OCI-LY1 (cell line): ENCODE measurements at regions not wholly inside any gene's neighbourhood (a gene's known extent, or its start where the extent isn't known, plus 50 kb on each side); places are given as distances from the start of the nearest gene placed in this dataset.

Source experiments
- H2AFZ ChIP-seq: fragments of 200-600 bp; sonication (generic), shearing (Covaris generic); 2 replicates; pipeline ENCODE4 v1.6.0; 2014; ENCODE audit warnings: antibody characterized with exemption, mild to moderate bottlenecking, low read length
- H3F3A ChIP-seq: fragments of 200-600 bp; sonication (generic), shearing (Covaris generic); 2 replicates; pipeline ENCODE4 v1.6.0; 2014; ENCODE audit warnings: mild to moderate bottlenecking, antibody characterized with exemption, low read length, moderate library complexity; ENCODE audit not compliant: insufficient read depth
- H3K27ac ChIP-seq: fragments of 200-600 bp; sonication (generic); 2 replicates; pipeline ENCODE4 v1.5.1; 2014; ENCODE audit warnings: low read length, mixed run types, mild to moderate bottlenecking, low read depth; ENCODE audit not compliant: poor library complexity, severe bottlenecking
- H3K27me3 ChIP-seq: fragments of 200-600 bp; sonication (generic); 2 replicates; pipeline ENCODE4 v1.6.0; 2014; ENCODE audit warnings: antibody characterized with exemption, mild to moderate bottlenecking, low read length, moderate library complexity; ENCODE audit not compliant: insufficient read depth
- H3K36me3 ChIP-seq: fragments of 200-600 bp; sonication (generic); 2 replicates; pipeline ENCODE4 v1.6.1; 2014; ENCODE audit warnings: mild to moderate bottlenecking, antibody characterized with exemption, low read length, moderate library complexity, mixed read lengths; ENCODE audit not compliant: insufficient read depth
- H3K4me1 ChIP-seq: fragments of 200-600 bp; sonication (generic); 2 replicates; pipeline ENCODE4 v1.5.1; 2014; ENCODE audit warnings: mild to moderate bottlenecking, low read length, moderate library complexity; ENCODE audit not compliant: insufficient read depth, severe bottlenecking
- H3K4me2 ChIP-seq: fragments of 200-600 bp; sonication (generic), shearing (Covaris generic); 2 replicates; pipeline ENCODE4 v1.6.1; 2014; ENCODE audit warnings: low read length
- H3K4me3 ChIP-seq: fragments of 200-600 bp; sonication (generic); 2 replicates; pipeline ENCODE4 v1.5.1; 2014; ENCODE audit warnings: low read length, low read depth, mild to moderate bottlenecking, mixed read lengths; ENCODE audit not compliant: poor library complexity, severe bottlenecking
- H3K79me2 ChIP-seq: fragments of 200-600 bp; shearing (Covaris generic); 2 replicates; pipeline ENCODE4 v1.6.1; 2016; ENCODE audit warnings: mixed run types, low read length, mixed read lengths; ENCODE audit not compliant: insufficient read depth
- H3K9ac ChIP-seq: fragments of 200-600 bp; sonication (generic), shearing (Covaris generic); 2 replicates; pipeline ENCODE4 v1.6.1; 2014; ENCODE audit warnings: mild to moderate bottlenecking, low read length, mixed read lengths
- H3K9me2 ChIP-seq: fragments of 200-600 bp; sonication (generic), shearing (Covaris generic); 2 replicates; pipeline ENCODE4 v1.6.1; 2014; ENCODE audit warnings: low read depth, mild to moderate bottlenecking, low read length, mixed read lengths
- H3K9me3 ChIP-seq: fragments of 200-600 bp; shearing (Covaris generic); 2 replicates; pipeline ENCODE4 v1.6.1; 2014; ENCODE audit warnings: low read length, mixed read lengths
- H4K20me1 ChIP-seq: fragments of 200-600 bp; sonication (generic), shearing (Covaris generic); 2 replicates; pipeline ENCODE4 v1.6.0; 2016; ENCODE audit warnings: mild to moderate bottlenecking, low read length; ENCODE audit not compliant: insufficient read depth
- EZH2 ChIP-seq: fragments of 200-600 bp; sonication (generic), shearing (Covaris generic); IDR thresholded peaks from 2 replicates; pipeline ENCODE4 v1.8.0; 2017; ENCODE audit warnings: borderline replicate concordance, mixed run types, mild to moderate bottlenecking, antibody characterized with exemption, low read length, moderate library complexity, mixed read lengths
- TF ChIP-seq, protein P1 (sequence below): fragments of 200-600 bp; sonication (generic), shearing (Covaris generic); IDR thresholded peaks from 2 replicates; pipeline ENCODE4 v1.5.1; 2017; ENCODE audit warnings: mild to moderate bottlenecking, antibody characterized with exemption, low read length, moderate library complexity, mixed read lengths

DNA sequence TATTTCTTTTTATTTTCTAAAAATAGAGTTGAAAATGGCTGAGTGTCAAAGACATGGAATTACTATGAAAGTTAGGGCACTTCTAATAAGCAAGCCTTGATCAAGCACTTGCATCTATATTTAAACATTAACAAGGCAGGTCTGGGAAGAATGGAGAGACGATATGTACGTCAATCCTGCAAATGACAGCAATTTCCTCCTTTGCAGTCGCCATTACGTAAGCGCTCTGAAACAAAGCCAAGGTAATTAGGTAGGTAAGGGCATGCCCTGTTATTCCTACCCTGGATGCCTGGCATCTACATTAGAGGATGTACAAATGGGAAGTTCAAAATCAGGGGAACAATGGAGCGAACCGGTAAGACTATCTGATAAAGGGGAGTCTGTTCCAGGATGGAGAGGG lies 664.0 kb upstream of the ARGLU1 start:
- no peak overlapping the region for H3K9ac ChIP-seq
- no peak overlapping the region for H2AFZ ChIP-seq
- H3K27ac ChIP-seq: no peak overlapping the region
- no peaks in the 10 kb centered on the region for H3K4me1 ChIP-seq
- H3K4me3 ChIP-seq: no peak overlapping the region
- H3K27me3 ChIP-seq: no peaks in the 10 kb centered on the region
- H4K20me1 ChIP-seq: no peaks in the 10 kb centered on the region
- TF ChIP-seq EZH2: no peak
- TF ChIP-seq, protein P1, sequence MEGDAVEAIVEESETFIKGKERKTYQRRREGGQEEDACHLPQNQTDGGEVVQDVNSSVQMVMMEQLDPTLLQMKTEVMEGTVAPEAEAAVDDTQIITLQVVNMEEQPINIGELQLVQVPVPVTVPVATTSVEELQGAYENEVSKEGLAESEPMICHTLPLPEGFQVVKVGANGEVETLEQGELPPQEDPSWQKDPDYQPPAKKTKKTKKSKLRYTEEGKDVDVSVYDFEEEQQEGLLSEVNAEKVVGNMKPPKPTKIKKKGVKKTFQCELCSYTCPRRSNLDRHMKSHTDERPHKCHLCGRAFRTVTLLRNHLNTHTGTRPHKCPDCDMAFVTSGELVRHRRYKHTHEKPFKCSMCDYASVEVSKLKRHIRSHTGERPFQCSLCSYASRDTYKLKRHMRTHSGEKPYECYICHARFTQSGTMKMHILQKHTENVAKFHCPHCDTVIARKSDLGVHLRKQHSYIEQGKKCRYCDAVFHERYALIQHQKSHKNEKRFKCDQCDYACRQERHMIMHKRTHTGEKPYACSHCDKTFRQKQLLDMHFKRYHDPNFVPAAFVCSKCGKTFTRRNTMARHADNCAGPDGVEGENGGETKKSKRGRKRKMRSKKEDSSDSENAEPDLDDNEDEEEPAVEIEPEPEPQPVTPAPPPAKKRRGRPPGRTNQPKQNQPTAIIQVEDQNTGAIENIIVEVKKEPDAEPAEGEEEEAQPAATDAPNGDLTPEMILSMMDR: no peak
- H3K4me2 ChIP-seq: no peak overlapping the region
- H3K9me3 ChIP-seq: no peaks in the 10 kb centered on the region
- no peaks in the 10 kb centered on the region for H3K79me2 ChIP-seq
- no peaks in the 10 kb centered on the region for H3K36me3 ChIP-seq
- no peaks in the 10 kb centered on the region for H3K9me2 ChIP-seq
- no peaks in the 10 kb centered on the region for H3F3A ChIP-seq

DNA sequence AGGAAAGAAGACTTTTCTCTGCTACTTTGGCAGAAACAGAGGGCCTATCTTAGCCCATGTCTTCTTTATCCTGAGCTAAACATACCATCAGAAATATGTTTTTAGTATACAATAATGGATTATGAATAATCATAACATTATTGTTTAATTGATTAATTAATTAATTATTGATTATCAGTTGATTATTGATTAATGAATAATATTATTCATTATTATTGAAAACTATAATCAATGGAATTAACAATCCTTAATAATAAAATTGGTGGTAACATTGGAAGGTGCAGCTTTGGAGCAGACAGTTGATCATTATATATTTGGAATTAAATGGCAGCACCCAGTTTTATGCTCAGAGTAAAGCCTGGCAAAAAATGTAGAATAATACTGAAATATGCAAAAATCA lies 655.9 kb upstream of the ARGLU1 start:
- no peaks in the 10 kb centered on the region for H4K20me1 ChIP-seq
- TF ChIP-seq, protein P1: no peak
- TF ChIP-seq EZH2: no peak
- no peaks in the 10 kb centered on the region for H3K9me2 ChIP-seq
- no peak overlapping the region for H3K27ac ChIP-seq
- no peak overlapping the region for H3K9ac ChIP-seq
- H3K4me2 ChIP-seq: no peak overlapping the region
- no peaks in the 10 kb centered on the region for H3K9me3 ChIP-seq
- no peak overlapping the region for H2AFZ ChIP-seq
- no peaks in the 10 kb centered on the region for H3K36me3 ChIP-seq
- H3K79me2 ChIP-seq: no peaks in the 10 kb centered on the region
- H3F3A ChIP-seq: no peaks in the 10 kb centered on the region
- H3K27me3 ChIP-seq: no peaks in the 10 kb centered on the region
- no peaks in the 10 kb centered on the region for H3K4me1 ChIP-seq
- H3K4me3 ChIP-seq: no peak overlapping the region

DNA sequence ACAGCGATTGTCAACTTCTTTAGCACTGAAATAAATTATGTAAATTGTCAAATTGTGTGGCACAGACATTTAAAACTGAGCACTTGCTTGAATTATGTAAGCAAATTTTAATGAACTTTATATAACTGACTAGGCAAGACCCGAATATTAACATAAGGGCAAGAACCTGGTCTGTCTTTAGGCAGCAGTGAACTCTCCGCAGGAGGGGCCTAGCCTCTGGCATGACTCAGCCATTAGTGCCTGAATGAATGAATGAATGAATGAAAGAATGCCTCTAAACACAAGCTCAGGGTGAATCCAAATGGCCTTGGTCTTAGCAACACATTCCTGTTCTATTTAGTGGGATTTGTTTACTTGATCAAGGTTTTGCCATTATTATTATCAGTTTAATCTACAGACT lies 654.7 kb upstream of the ARGLU1 start:
- no peaks in the 10 kb centered on the region for H3F3A ChIP-seq
- H3K9ac ChIP-seq: no peak overlapping the region
- no peaks in the 10 kb centered on the region for H3K4me1 ChIP-seq
- no peak overlapping the region for H3K4me2 ChIP-seq
- no peaks in the 10 kb centered on the region for H3K79me2 ChIP-seq
- no peaks in the 10 kb centered on the region for H3K36me3 ChIP-seq
- H3K9me2 ChIP-seq: no peaks in the 10 kb centered on the region
- H2AFZ ChIP-seq: no peak overlapping the region
- H4K20me1 ChIP-seq: no peaks in the 10 kb centered on the region
- no peak for TF ChIP-seq EZH2
- TF ChIP-seq, protein P1: no peak
- H3K27me3 ChIP-seq: no peaks in the 10 kb centered on the region
- no peak overlapping the region for H3K27ac ChIP-seq
- no peak overlapping the region for H3K4me3 ChIP-seq
- no peaks in the 10 kb centered on the region for H3K9me3 ChIP-seq
